HG02623 (cell line): ENCODE measurements at regions not wholly inside any gene's neighbourhood (a gene's known extent, or its start where the extent isn't known, plus 50 kb on each side); places are given as distances from the start of the nearest gene placed in this dataset.

Experiments used
- ATAC-seq: cut with Tn5 transposase; IDR thresholded peaks from one replicate; pipeline ENCODE4 v1.9.1; 2021; ENCODE audit warnings: moderate library complexity; ENCODE audit not compliant: unreplicated experiment

DNA sequence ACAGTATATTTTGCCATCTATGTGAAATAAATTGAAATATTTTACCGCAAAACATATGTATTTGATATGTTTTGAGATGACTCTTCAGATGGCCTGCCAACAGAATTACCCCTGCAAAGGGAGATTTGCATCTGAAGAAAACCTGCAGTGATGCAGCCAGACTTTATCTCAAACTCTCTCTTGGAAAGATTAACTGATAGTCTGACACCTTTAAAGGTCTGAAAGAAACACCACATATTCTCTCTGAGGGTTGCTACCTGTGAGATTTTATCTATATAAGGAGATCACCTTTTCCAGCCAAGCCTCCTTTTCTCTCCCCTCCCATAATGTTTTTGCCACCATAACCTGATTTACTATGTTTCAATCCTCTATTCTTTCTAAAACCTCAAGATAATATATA, 1106.3 kb upstream of the IGFBP7 start:
- no peak for ATAC-seq

DNA sequence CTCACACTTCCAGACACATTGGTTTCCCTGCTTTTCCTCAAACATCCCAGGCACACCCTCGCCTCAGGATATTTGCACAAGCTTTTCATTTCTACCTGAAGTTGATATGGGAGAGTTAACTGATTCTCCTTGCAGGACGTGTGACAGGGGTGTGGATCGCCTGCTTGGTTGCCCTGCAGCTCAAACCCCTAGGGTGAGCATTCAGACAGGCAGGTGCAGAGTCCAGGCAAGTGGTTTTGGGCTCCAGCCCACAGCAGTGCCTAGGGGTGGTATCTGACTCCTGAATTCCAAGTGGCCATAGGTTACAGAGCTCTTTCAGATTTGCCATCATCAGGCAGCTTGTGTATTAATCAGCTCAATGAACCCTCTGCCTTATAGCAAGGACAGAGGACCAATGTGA, 1104.2 kb upstream of the IGFBP7 start:
- ATAC-seq: no peak

DNA sequence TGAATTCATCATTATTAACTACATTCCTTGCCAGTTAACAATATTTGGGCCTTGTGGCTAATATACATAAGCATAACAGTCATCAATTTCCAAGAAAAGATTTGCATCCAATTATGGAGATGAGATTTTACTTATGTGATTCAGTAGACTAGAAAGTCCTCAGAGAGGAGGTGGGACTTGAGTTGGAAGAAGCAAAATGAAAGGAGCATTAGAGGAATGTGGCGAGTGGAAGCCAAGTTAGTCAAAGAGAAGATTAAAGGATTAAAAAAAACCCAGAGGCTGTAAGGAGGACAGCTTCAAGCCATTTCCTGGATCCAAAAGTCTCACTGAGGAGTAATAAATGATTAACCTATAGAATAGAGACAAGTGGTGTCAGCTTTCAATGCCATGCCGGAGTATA, 1099.4 kb upstream of the IGFBP7 start:
- no peak for ATAC-seq

DNA sequence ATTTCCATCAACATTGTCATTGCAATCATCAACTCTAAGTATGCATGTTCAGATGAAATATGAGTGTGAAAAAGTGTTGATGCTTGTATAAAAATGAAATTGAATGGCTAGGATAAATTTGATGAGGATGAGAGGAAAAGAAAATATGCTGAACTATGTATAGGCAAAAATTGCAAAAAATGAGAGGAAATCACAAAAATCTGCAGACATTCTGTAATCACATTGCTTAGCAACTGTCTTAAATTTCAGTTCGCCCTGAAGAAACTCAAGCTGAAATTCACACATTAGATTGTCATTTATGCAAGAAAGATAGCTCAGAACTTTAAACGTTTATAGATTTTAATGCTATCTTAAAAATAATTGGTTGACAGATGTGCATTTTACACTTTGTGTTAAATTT, 1098.8 kb upstream of the IGFBP7 start:
- no peak for ATAC-seq

DNA sequence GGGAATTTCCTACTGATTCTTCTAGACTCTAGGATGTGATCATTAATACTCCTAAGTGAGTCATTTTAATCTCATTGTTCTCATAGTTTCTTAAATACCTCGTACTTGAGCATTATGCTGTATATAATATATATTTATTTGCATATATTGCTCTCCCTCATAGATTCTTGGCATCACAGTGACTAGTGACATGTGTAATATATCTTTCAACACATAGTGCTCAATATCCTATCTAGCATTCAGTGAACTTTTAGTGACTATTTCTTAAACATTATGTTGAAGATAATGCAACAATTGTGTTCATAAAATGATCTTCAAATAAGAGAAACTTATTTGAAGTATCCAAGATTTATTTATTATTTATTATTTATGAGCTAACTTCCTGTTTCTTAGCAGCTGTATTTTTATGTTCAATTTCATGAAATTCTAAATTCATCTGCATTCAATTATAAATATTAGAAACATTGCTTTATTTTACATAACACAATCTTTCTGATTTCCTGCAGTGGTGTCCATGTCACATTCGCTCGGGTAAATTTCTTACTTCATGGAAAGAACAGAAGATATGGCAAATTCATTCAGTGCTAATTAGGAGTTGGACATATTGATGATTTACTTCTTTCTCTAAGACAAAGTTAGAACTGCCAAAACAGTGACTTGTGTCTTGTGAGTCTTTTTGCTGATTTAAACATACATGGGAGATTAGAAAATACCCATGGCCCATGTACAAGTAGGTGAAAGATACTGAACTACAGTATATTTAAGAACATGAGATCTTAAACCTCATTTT, 1095.5 kb upstream of the IGFBP7 start:
- no peak for ATAC-seq

DNA sequence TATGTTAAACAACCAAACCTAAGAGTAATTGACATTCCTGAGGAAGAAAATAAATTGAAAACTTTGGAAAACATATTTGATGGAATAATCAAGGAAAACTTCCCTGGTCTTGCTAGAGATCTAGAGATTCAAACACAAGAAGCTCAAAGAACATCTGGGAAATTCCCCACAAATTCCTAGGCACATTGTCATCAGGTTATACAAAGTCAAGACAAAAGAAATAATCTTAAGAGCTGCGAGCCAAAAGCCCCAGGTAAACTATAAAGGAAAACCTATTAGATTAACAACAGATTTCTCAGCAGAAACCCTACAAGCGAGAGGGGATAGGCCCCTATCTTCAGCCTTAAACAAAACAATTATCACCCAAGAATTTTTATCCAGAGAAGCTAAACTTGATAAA, 1082.0 kb upstream of the IGFBP7 start:
- no peak for ATAC-seq

DNA sequence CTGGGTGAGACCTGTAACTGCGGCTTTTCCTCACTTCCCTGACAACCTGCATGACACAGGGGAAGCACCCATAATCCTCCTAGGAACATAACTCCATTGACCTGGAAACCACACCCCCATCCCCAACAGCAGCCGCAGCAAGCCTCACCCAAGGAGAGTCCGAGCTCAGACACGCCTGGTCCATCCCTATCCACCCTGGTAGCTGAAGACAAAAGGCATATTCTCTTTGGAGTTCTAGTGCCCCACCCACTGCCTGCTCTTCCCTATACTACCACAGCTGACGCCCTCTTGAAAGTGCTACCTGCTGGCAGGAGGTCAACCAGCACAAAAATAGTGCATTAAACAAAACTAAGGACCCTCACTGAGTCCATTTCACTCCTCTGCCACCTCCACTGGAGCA, 1080.9 kb upstream of the IGFBP7 start:
- no peak for ATAC-seq

DNA sequence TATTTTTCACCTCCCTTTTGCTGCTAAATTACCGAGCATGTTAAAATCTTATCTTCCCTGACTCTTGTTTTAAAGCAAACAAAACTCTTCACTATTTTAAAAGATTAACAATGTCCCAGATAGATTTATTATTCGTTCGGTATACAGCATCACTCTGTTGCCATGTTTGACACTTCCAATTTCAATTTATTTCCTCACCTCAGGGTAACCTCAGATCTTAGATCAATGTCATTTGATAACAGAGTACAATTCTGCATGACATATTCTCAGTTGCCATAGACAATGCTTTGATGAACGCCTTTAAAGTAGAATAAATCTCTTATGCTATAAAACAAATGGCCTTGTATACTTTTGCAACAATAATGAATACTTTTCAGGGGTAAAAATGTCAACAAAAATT, 1078.1 kb upstream of the IGFBP7 start:
- ATAC-seq: no peak

DNA sequence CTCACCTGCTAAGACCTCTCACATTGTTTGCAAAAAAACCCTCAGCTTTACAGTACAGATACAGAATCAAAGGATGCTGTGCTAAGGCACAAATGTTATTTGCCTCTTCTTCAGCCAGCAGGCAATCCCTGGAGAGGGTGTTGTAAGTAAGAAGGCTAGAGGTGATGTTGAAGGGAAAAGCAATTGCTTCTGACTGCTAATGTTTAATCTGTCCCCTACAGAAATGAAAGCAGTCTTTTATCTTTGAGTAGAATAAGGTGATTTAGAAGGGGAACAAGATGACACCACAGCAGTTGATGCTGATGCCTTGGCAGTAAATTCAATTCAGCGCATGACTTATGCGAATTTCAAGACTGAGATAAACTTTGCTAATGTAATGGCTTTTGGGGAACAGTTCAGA, 1064.8 kb upstream of the IGFBP7 start:
- ATAC-seq: no peak

DNA sequence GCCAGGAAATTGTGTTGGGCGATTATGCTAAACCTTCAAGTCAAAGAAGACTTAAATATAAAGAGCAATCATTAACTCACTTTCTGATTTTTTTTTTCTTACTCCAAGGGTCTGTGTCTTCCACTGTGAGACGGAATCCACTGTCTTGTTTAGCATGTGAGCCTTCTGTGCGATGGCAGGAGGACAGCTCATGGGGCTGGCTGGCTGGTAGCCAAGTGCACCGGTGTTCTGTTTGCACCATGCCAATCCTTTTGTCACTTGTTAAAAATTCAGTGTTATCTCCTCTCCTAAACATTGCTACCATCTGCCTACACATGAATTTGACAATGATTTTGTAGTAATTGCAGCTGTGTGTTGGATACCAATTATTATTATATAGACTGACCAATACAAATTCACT, 1056.3 kb upstream of the IGFBP7 start:
- no peak for ATAC-seq

DNA sequence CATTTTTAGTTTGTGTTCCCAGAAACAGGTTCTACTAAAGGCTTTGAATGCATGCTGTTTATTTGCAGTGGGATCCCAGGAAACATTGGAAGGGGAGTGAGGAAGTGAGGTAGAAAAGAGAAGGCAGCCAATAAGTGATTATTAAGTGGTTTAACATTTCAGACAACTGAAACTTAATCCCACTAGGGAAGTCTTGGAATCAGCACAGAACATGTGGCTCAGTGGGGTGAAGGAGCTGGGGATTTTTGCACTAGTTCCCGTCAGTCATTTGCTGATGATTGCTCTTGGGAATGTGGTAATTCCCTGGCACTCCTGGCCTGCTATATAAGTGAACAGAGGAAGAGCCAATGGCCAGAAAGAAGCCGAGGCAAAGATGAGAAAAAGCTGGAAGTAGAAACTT, 1053.0 kb upstream of the IGFBP7 start:
- ATAC-seq: no peak

DNA sequence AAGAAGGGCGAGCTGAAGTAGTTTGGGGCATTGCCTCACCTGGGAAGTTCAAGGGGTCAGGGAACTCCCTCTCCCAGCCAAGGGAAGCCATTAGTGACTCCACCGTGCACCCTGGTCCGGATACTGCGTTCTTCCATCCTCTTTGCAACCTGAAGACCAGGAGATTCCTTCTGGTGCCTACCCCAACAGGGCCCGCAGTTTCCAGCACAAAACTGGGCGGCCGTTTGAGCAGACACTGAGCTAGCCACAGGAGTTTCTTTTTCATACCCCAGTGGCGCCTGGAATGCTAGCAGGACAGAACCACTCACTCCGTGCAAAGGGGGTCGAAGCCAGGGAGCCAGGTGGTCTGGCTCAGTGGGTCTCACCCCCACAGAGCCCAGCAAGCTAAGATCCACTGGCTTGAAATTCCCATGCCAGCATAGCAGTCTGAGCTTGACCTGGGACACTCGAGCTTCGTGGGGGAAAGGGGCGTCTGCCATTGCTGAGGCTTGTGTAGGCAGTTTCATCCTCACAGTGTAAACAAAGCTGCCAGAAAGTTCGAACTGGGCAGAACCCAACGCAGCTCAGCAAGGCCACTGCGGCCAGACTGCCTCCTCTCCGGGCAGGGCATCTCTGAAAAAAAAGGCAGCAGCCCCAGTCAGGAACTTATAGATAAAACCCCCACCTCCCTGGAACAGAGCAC, 1039.4 kb upstream of the IGFBP7 start:
- ATAC-seq: no peak

DNA sequence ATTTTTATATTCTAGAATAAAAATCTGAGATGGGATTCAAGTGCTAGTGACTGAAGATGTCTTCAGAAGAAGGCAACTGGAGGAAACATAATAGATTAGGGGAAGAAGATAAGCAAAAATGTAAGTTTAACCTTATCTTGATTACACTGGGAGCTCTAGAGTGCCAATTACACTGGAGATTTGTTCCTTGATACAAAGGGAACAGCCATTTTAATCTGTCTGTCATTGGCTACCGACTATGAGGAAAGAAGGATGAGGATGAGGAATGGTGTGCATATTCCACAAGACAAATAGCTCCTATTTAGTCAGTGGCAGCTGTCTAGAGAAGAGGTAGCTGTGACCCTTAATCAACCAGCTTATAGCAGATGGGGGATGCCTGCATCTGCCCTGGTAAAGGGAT, 1034.5 kb upstream of the IGFBP7 start:
- no peak for ATAC-seq

DNA sequence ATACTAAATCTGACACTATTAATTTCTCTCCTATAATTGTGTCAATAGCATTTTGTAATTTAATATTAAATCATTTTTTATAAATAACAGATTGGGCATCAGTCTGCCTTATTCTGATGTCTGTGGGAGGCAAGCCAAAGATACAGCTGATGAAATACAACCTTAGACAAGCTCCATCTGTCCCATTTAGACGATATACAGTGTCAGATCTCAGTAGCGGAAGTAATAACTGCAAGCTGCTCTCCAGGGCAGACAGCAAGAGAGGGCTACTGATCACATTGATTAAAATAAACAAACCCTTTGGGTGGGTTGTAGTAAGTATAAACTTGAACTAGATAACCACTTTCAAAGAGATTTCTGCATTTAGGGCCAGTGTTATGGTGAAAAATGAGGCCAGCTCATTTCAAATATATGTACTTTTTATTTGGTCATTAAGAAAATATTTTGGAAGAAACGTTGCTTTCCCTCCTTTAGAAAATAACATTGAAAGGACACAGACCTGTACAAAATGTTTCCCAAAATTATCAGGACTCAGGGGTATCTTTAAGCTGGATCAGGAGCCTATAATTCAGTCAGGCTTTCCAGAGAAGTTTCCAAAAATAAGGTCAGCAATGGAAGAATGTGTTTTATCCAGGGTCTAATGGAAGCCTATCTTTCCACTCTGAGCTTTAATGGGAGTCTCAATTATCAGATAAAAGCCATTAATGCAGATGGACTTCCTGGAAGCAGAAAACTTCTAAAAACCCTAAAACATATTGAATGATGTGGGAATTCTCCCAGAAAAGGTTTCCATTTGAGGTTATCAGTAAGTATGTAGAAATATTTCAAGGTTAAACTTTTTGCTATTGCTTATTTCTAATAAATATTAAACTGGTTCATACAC, 1028.8 kb upstream of the IGFBP7 start:
- ATAC-seq: no peak

DNA sequence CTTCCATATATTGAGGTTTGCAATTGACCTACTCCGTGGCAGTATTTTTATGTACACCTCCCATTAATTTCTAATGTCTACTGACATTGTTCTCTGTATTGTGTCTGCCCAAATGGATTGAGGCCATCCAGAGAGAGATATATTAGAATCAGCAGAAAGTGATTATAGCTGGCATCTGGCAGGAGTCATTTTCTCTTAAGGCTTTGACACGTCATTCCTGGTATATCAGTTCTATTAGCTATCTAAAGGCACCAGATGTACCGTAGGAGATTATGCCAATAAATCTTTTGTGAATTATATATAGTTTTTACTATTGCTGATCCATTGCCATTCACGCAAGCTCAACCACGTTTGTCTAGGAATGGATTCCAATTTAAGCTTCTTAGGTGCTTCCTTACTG, 1026.4 kb upstream of the IGFBP7 start:
- ATAC-seq: no peak

DNA sequence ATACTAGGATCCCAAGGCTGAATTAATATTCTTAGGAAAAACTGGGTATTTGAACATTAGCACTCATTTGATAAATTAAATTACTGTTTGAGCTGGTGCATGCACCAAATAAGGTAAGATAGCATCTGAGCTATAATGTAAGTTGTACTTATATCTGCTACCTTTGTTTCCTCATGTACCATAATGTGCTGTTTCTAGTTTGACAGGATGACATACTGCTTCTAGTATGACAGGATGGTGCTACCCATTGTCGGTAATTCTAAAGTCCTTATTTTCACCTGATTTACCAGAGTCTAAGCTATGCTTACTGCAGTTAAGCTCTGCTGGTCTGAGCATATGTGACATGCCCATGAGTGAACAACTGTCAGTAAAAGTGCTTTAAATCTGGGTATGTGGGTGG, 1017.5 kb upstream of the IGFBP7 start:
- no peak for ATAC-seq

DNA sequence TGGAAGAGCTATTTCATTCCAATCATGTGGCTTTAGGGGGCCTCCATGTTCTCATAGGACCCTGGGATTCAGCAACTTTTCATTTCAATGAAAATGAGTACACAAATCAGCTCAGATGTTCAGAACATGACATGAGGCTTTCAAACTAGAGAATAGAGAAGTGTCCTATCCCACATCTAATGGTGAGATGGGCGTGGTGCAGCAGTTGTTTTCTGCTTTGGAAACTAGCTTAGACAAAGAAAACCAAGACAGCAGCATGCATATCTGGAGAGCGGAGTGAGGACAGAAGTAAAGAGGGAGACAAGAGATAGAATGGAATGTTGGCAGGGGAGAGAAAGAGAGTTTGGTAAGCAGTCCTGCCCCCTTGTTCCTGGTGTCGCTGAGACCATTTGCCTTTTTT, 1009.1 kb upstream of the IGFBP7 start:
- no peak for ATAC-seq

DNA sequence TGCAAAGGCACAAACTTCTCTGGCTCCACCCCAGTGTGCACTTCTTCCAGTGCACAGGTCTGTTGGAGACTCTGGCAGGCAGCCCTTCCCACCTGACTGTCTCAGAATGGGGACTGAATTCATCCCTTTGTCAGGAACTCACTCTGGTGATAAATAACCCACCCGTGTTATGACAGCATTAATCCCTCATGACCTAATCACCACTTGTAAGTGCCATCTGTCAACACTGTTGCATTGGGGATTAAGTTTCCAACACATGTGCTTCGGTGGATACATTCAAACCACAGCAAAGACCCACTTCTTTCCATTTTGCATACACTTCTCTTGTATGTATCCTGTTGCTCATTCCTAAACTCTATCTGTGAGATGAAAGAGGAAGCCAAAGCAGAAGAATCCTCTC, 1002.9 kb upstream of the IGFBP7 start:
- ATAC-seq: no peak

DNA sequence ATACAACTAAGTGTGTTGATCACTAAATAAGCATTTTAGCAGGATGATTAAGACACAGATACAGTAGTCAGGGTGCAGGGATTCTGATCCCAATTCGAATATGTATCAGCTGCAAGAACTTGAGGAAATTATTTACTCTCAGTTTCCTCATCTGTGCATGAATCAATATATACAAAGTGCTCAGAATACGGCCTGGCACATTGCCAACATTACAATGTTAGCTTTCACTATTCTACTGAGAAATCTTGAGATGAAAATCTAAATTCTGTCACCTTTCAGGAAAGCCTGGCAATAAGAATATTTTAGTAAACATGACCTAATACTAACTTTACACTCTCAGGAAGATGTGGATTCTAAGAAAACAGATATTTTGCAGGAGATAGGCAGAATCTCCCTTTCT, 1001.6 kb upstream of the IGFBP7 start:
- ATAC-seq: no peak

DNA sequence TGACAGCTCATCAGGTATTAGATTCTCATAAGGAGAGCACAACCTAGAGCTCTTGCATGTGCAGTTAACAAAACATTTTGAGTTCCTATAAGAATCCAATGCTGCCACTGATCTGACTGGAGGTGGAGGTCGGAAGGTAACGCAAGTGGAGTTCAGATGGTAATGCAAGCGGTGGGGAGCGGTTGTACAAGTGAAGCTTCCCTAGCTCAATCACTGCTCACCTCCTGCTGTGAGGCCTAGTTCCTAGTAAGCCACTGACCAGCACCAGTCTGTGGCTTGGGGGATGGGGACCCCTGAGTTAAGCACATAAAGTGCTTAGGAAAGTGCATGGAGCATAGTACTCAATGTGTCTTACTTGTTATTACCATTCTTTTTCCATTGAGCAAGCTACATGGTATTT, 983.2 kb upstream of the IGFBP7 start:
- no peak for ATAC-seq

DNA sequence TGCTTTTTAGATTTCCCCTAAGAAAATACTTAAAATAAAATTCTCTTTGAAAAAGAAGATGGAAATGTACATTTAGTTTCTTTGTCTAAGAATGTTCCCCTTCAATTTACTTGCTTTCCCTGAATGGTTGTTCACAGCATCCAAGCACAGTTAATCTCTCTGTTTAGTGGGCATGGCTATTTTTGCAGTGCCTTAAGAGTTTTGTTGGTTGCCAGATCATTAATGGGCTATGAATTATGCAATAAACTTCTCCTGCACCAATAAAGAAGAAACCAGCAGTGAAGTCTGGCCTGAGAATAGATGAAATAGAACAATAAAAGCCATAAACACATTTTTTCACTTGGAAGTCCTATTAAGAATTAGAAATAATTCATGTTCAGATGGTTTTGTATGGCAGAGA, 980.4 kb upstream of the IGFBP7 start:
- no peak for ATAC-seq

DNA sequence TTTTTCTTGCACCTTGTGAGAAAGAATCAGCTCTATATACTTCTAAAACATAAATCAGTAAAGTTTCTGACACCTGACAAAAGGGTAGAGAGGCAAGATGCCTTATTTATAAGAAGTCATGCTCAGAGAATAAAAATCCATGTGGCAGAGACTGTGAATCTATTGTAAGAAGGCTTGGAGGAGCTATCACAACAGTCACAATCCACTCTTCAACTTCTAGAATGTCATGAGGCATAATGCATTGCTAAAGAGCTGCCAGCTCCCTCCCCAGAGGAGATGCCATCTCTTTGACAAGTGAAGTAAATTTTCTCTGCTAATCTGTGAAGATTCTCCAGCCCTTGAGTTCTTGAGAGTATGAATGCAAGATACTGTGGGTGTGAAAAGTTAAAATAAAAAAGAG, 971.2 kb upstream of the IGFBP7 start:
- no peak for ATAC-seq
